Astrocyte (in vitro differentiated cells and primary cell): ENCODE measurements at regions not wholly inside any gene's neighbourhood (a gene's known extent, or its start where the extent isn't known, plus 50 kb on each side); places are given as distances from the start of the nearest gene placed in this dataset.
A peak's percentile ranks its signal among the peaks of the same experiment; 100 is the strongest.
"Not testable (repeated sequence)": the region's sequence is repeated elsewhere in the genome, so short reads cannot be mapped to it uniquely, and the experiment has no call there.

ENCODE experiments used
- DNase-seq: peaks from one replicate; pipeline ENCODE4 v3.0.0-alpha.2; 2010; ENCODE audit warnings: low read depth
- FAIRE-seq: peaks from 2 replicates; lab custom pipeline; 2011; peaks lifted over from hg19 to GRCh38; lab: Jason Lieb, UNC
- H2AFZ ChIP-seq: 2 replicates; pipeline ENCODE4 v1.6.0; 2012; ENCODE audit warnings: low read depth, low read length, inconsistent platforms
- H3K27ac ChIP-seq: 2 replicates; pipeline ENCODE4 v1.5.1; 2011; ENCODE audit warnings: low read depth, low read length, inconsistent platforms
- H3K27me3 ChIP-seq: 2 replicates; pipeline ENCODE4 v1.6.0; 2011; ENCODE audit warnings: low read length, inconsistent platforms; ENCODE audit not compliant: insufficient read depth
- H3K36me3 ChIP-seq: 2 replicates; pipeline ENCODE4 v1.5.1; 2011; ENCODE audit warnings: low read length, inconsistent platforms; ENCODE audit not compliant: insufficient read depth
- H3K4me1 ChIP-seq: 2 replicates; pipeline ENCODE4 v1.5.1; 2011; ENCODE audit warnings: low read length, inconsistent platforms; ENCODE audit not compliant: insufficient read depth
- H3K4me2 ChIP-seq: 2 replicates; pipeline ENCODE4 v1.6.0; 2012; ENCODE audit warnings: low read length, inconsistent platforms
- H3K4me3 ChIP-seq: 2 replicates; pipeline ENCODE4 v1.5.1; 2011; ENCODE audit warnings: low read depth, mild to moderate bottlenecking, low read length, inconsistent platforms; ENCODE audit not compliant: insufficient read depth
- H3K79me2 ChIP-seq: 2 replicates; pipeline ENCODE4 v1.6.0; 2012; ENCODE audit warnings: mild to moderate bottlenecking, low read length, inconsistent platforms; ENCODE audit not compliant: insufficient read depth
- H3K9ac ChIP-seq: 2 replicates; pipeline ENCODE4 v1.6.0; 2012; ENCODE audit warnings: mild to moderate bottlenecking, low read length, inconsistent platforms
- H3K9me3 ChIP-seq: 2 replicates; pipeline ENCODE4 v1.5.1; 2012; ENCODE audit warnings: low read depth, mild to moderate bottlenecking, low read length, inconsistent platforms; ENCODE audit not compliant: insufficient read depth
- H4K20me1 ChIP-seq: 2 replicates; pipeline ENCODE4 v1.6.0; 2012; ENCODE audit warnings: low read length, inconsistent platforms; ENCODE audit not compliant: insufficient read depth
- H3K27ac Mint-ChIP-seq: one replicate; pipeline ENCODE4 v1.8.0; 2021; ENCODE audit warnings: mild to moderate bottlenecking, mixed read lengths; ENCODE audit not compliant: unreplicated experiment
- H3K27me3 Mint-ChIP-seq: one replicate; pipeline ENCODE4 v1.8.0; 2021; ENCODE audit warnings: low read depth, mixed read lengths; ENCODE audit not compliant: unreplicated experiment
- H3K36me3 Mint-ChIP-seq: one replicate; pipeline ENCODE4 v1.8.0; 2021; ENCODE audit warnings: low read depth, mixed read lengths; ENCODE audit not compliant: unreplicated experiment
- H3K4me1 Mint-ChIP-seq: one replicate; pipeline ENCODE4 v1.8.0; 2021; ENCODE audit warnings: low read depth, mixed read lengths; ENCODE audit not compliant: unreplicated experiment
- H3K4me3 Mint-ChIP-seq: one replicate; pipeline ENCODE4 v1.8.0; 2021; ENCODE audit warnings: mild to moderate bottlenecking, moderate library complexity, mixed read lengths; ENCODE audit not compliant: unreplicated experiment
- H3K9me3 Mint-ChIP-seq: one replicate; pipeline ENCODE4 v1.8.0; 2021; ENCODE audit warnings: mild to moderate bottlenecking, mixed read lengths; ENCODE audit not compliant: unreplicated experiment
- EZH2 ChIP-seq: IDR thresholded peaks from 2 replicates; pipeline ENCODE4 v1.6.1; 2012; ENCODE audit warnings: mild to moderate bottlenecking, low read length, inconsistent platforms; ENCODE audit not compliant: insufficient read depth
- TF ChIP-seq, protein P1 (sequence below): IDR thresholded peaks from 2 replicates; pipeline ENCODE4 v1.5.1; 2011; ENCODE audit warnings: low read depth, mild to moderate bottlenecking, inconsistent platforms, low read length, moderate library complexity; ENCODE audit not compliant: insufficient read depth

DNA sequence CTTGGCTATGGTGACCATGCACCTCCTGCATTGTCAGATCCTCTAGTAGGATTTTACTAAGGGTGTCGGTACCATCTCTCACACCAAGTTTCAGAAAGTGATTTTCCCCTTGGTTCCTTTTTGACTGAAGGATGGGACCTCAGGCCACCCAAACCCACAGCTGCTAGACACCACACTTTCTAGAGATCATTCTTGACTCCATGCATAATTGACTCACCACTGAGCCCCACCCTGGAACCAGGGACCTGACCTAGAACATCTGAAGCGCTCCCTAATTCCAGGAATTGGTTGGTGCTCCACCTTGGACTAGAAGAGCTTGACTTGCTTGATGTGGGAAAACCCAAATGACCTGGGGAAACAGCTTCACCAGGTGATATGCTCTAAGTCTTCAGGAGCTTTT lies 206.8 kb upstream of the EGLN3 start:
- no peaks in the 10 kb centered on the region for H3K79me2 ChIP-seq
- H3K36me3 ChIP-seq = no peaks in the 10 kb centered on the region
- H4K20me1 ChIP-seq = no peaks in the 10 kb centered on the region
- no peak overlapping the region for H3K27ac Mint-ChIP-seq
- H3K9me3 ChIP-seq = no peaks in the 10 kb centered on the region
- no peak overlapping the region for H2AFZ ChIP-seq
- FAIRE-seq (no peak), DNase-seq (no peak)
- H3K27me3 ChIP-seq = no peaks in the 10 kb centered on the region
- H3K27ac ChIP-seq = no peak overlapping the region
- H3K9ac ChIP-seq = no peak overlapping the region
- H3K4me3 ChIP-seq = no peak overlapping the region
- H3K4me1 Mint-ChIP-seq = peaks cover 4% of the 10 kb centered on the region
- no peak overlapping the region for H3K4me2 ChIP-seq
- no peak overlapping the region for H3K4me3 Mint-ChIP-seq
- TF ChIP-seq, protein P1, sequence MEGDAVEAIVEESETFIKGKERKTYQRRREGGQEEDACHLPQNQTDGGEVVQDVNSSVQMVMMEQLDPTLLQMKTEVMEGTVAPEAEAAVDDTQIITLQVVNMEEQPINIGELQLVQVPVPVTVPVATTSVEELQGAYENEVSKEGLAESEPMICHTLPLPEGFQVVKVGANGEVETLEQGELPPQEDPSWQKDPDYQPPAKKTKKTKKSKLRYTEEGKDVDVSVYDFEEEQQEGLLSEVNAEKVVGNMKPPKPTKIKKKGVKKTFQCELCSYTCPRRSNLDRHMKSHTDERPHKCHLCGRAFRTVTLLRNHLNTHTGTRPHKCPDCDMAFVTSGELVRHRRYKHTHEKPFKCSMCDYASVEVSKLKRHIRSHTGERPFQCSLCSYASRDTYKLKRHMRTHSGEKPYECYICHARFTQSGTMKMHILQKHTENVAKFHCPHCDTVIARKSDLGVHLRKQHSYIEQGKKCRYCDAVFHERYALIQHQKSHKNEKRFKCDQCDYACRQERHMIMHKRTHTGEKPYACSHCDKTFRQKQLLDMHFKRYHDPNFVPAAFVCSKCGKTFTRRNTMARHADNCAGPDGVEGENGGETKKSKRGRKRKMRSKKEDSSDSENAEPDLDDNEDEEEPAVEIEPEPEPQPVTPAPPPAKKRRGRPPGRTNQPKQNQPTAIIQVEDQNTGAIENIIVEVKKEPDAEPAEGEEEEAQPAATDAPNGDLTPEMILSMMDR = no peak
- peaks cover 4% of the 10 kb centered on the region for H3K9me3 Mint-ChIP-seq
- no peaks in the 10 kb centered on the region for H3K36me3 Mint-ChIP-seq
- peaks cover 2% of the 10 kb centered on the region for H3K27me3 Mint-ChIP-seq
- no peaks in the 10 kb centered on the region for H3K4me1 ChIP-seq

DNA sequence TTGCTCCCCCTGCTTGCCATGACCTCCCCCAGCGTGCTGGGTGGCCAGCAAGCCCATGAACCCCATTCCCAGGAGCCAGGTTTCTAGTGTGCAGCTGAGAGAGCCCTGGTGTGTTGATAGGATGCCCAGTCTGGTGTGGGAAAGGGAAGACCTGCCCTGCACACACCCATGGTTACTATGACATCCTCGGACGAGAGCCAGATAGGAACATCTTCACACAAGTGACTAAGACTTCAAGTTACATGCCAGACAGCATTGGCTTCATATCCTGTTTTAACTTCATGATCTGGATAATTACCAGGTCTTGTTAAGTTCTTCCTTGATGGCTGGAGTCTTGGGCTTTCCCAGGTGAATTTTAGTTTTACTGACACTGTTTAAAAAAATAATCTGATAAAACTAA lies 196.6 kb upstream of the EGLN3 start:
- FAIRE-seq (no peak), DNase-seq (no peak)
- Histone ChIP-seq H4K20me1 (no peaks in the 10 kb centered on the region), H3K79me2 (no peaks in the 10 kb centered on the region), H2AFZ (no peak overlapping the region), H3K9ac (no peak overlapping the region), H3K27me3 (peaks cover 5% of the 10 kb centered on the region), H3K36me3 (no peaks in the 10 kb centered on the region), H3K4me2 (no peak overlapping the region), H3K9me3 (no peaks in the 10 kb centered on the region), H3K27ac (no peak overlapping the region), H3K4me1 (no peaks in the 10 kb centered on the region), H3K4me3 (no peak overlapping the region)
- H3K36me3 Mint-ChIP-seq = no peaks in the 10 kb centered on the region
- no peak overlapping the region for H3K27ac Mint-ChIP-seq
- H3K4me3 Mint-ChIP-seq = no peak overlapping the region
- TF ChIP-seq, protein P1 = no peak
- TF ChIP-seq EZH2 = no peak
- peaks cover 7% of the 10 kb centered on the region for H3K27me3 Mint-ChIP-seq
- no peaks in the 10 kb centered on the region for H3K4me1 Mint-ChIP-seq
- peaks cover 24% of the 10 kb centered on the region for H3K9me3 Mint-ChIP-seq

DNA sequence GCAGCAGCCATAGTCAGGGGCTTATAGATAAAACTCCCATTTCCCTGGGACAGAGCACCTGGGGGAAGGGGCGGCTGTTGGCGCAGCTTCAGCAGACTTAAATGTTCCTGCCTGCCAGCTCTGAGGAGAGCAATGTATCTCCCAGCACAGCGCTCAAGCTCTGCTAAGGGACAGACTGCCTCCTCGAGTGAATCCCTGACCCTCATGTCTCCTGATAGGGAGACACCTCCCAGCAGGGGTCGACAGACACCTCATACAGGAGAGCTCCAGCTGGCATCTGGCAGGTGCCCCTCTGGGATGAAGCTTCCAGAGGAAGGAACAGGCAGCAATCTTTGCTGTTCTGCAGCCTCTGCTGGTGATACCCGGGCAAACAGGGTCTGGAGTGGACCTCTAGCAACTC lies 189.3 kb upstream of the EGLN3 start:
- H3K9me3 ChIP-seq, H3K27me3 Mint-ChIP-seq, H3K27ac Mint-ChIP-seq, H3K79me2 ChIP-seq, H3K27ac ChIP-seq, H3K36me3 ChIP-seq, H3K4me1 Mint-ChIP-seq, H3K4me1 ChIP-seq, H2AFZ ChIP-seq, FAIRE-seq, DNase-seq, H3K36me3 Mint-ChIP-seq, H3K4me3 Mint-ChIP-seq, H4K20me1 ChIP-seq, H3K4me3 ChIP-seq, H3K9ac ChIP-seq, H3K27me3 ChIP-seq: not testable (repeated sequence)
- H3K9me3 Mint-ChIP-seq = peaks cover 30% of the 10 kb centered on the region
- peak overlapping the region; percentile 30 for H3K4me2 ChIP-seq

DNA sequence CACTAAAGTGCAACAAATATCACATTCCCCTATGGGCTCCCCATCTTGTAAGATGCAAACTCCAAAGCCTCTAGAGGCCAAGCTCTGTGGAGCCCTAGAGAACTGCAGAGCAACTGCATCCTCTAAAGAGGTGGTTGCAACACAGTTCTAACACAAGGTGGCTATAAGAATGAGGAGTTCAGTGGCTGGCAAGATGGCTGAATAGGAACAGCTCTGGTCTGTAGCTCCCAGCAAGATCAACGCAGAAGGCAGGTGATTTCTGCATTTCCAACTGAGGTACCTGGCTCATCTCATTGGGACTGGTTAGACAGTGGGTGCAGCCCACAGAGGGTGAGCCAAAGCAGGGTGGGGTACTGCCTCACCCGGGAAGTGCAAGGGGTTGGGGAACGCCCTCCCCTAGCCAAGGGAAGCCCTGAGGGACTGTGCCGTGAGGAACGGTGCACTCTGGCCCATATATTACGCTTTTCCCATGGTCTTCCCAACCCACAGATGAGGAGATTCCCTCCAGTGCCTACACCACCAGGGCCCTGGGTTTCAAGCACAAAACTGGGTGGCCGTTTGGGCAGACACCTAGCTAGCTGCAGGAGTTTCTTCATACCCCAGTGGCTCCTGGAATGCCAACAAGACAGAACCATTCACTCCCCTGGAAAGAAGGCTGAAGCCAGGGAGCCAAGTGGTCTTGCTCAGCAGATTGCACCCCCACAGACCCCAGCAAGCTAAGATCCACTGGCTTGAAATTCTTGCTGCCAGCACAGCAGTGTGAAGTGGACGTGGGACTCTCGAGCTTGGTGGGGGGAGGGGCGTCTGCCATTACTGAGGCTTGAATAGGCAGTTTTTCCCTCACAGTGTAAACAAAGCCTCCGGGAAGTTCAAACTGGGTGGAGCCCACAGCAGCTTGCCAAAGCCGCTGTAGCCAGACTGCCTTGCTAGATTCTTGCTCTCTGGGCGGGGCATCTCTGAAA lies 188.6 kb upstream of the EGLN3 start:
- H3K36me3 Mint-ChIP-seq, H3K27me3 ChIP-seq, H4K20me1 ChIP-seq, H3K9me3 ChIP-seq, H2AFZ ChIP-seq, H3K4me3 ChIP-seq, H3K4me1 ChIP-seq, H3K27ac ChIP-seq, H3K27ac Mint-ChIP-seq, H3K79me2 ChIP-seq, H3K4me1 Mint-ChIP-seq, H3K27me3 Mint-ChIP-seq, H3K36me3 ChIP-seq, H3K4me3 Mint-ChIP-seq, FAIRE-seq, H3K9ac ChIP-seq: not testable (repeated sequence)
- peak overlapping the region; percentile 30 for H3K4me2 ChIP-seq
- DNase-seq = peak; percentile 37
- peaks cover 24% of the 10 kb centered on the region for H3K9me3 Mint-ChIP-seq
